Lower lobe of right lung (tissue), 2 donors: ENCODE measurements at regions not wholly inside any gene's neighbourhood (a gene's known extent, or its start where the extent isn't known, plus 50 kb on each side); places are given as distances from the start of the nearest gene placed in this dataset.

Experiments
- ATAC-seq, 2 donors: fragments of 200-7000 bp; cut with Tn5 transposase; one replicate each; pipeline ENCODE4 v1.9.1; 2020 to 2022; ENCODE audit warnings: mild to moderate bottlenecking in 2 of 2, moderate library complexity in 2 of 2
- DNase-seq: peaks from one replicate; pipeline ENCODE4 v3.0.0-alpha.2; 2020
- H3K27ac ChIP-seq: fragments of 200-600 bp; one replicate; pipeline ENCODE4 v1.8.0; 2022
- H3K27me3 ChIP-seq: fragments of 200-600 bp; one replicate; pipeline ENCODE4 v1.8.0; 2022; ENCODE audit warnings: low read depth
- H3K36me3 ChIP-seq: fragments of 200-600 bp; one replicate; pipeline ENCODE4 v1.8.0; 2022; ENCODE audit warnings: mild to moderate bottlenecking
- H3K4me1 ChIP-seq: fragments of 200-600 bp; one replicate; pipeline ENCODE4 v1.8.0; 2022
- H3K4me3 ChIP-seq: fragments of 200-600 bp; one replicate; pipeline ENCODE4 v1.8.0; 2022; ENCODE audit warnings: mild to moderate bottlenecking
- H3K9me3 ChIP-seq: fragments of 200-600 bp; one replicate; pipeline ENCODE4 v1.8.0; 2022
- CTCF ChIP-seq: fragments of 200-600 bp; IDR thresholded peaks from one replicate; pipeline ENCODE4 v1.8.0; 2022; ENCODE audit warnings: antibody characterized with exemption, mild to moderate bottlenecking
- intact Hi-C: fragments of 100-400 bp; cut with DNase I; formaldehyde crosslinking; loops from one replicate; pipeline ENCODE4 v1.11.0; 2022
- donor health status: DM: no; HTN: yes; CAD: no; lungs with severe emphysema.

GRCh38 chr13:46480131-46480530, 72.8 kb upstream of the LRCH1 start:
- no peak for TF ChIP-seq CTCF
- Histone ChIP-seq H3K4me1 (no peaks in the 10 kb centered on the region), H3K9me3 (peaks cover 20% of the 10 kb centered on the region), H3K27ac (no peak overlapping the region), H3K27me3 (no peaks in the 10 kb centered on the region), H3K4me3 (no peak overlapping the region), H3K36me3 (no peaks in the 10 kb centered on the region)
- ATAC-seq (no peak), DNase-seq (no peak)
- intact Hi-C loops: no loop called here

- H3K27ac ChIP-seq: no peak overlapping the region
- peaks cover 16% of the 10 kb centered on the region for H3K9me3 ChIP-seq
- H3K4me1 ChIP-seq: no peaks in the 10 kb centered on the region
- H3K4me3 ChIP-seq: no peak overlapping the region
- intact Hi-C loops: no loop called here
- DNase-seq (no peak), ATAC-seq (no peak)
- H3K27me3 ChIP-seq: no peaks in the 10 kb centered on the region
- H3K36me3 ChIP-seq: no peaks in the 10 kb centered on the region
- no peak for TF ChIP-seq CTCF
These were observed 73.3 kb upstream of the LRCH1 start for GRCh38 chr13:46479691-46480090.

- intact Hi-C loops: no loop called here
These were observed 73.7 kb upstream of the LRCH1 start for GRCh38 chr13:46479283-46479682.

GRCh38 chr13:46478651-46479050, 74.3 kb upstream of the LRCH1 start:
- DNase-seq: no peak
- Histone ChIP-seq H3K9me3 (peaks cover 6% of the 10 kb centered on the region), H3K36me3 (no peaks in the 10 kb centered on the region), H3K27me3 (no peaks in the 10 kb centered on the region), H3K4me3 (no peak overlapping the region), H3K27ac (no peak overlapping the region), H3K4me1 (no peaks in the 10 kb centered on the region)
- intact Hi-C loops: no loop called here
- no peak for ATAC-seq
- no peak for TF ChIP-seq CTCF

More at GRCh38 chr13:46479283-46479682, 73.7 kb upstream of the LRCH1 start:
- Histone ChIP-seq H3K4me1 (no peaks in the 10 kb centered on the region), H3K27me3 (no peaks in the 10 kb centered on the region), H3K27ac (no peak overlapping the region), H3K9me3 (peaks cover 12% of the 10 kb centered on the region), H3K36me3 (no peaks in the 10 kb centered on the region), H3K4me3 (no peak overlapping the region)
- no peak for DNase-seq
- no peak for ATAC-seq
- no peak for TF ChIP-seq CTCF

- no peaks in the 10 kb centered on the region for H3K27me3 ChIP-seq
- no peaks in the 10 kb centered on the region for H3K9me3 ChIP-seq
- no peaks in the 10 kb centered on the region for H3K4me1 ChIP-seq
- DNase-seq: no peak
- no peak overlapping the region for H3K4me3 ChIP-seq
- no peak for ATAC-seq
- H3K27ac ChIP-seq: no peak overlapping the region
- no peaks in the 10 kb centered on the region for H3K36me3 ChIP-seq
- TF ChIP-seq CTCF: no peak
- intact Hi-C loops: no loop called here
These were observed 76.8 kb upstream of the LRCH1 start for GRCh38 chr13:46476174-46476573.

GRCh38 chr13:46475541-46475991, 77.4 kb upstream of the LRCH1 start:
- Histone ChIP-seq H3K27ac (no peak overlapping the region), H3K9me3 (no peaks in the 10 kb centered on the region), H3K4me3 (no peak overlapping the region), H3K27me3 (no peaks in the 10 kb centered on the region), H3K36me3 (no peaks in the 10 kb centered on the region), H3K4me1 (no peaks in the 10 kb centered on the region)
- TF ChIP-seq CTCF: no peak
- ATAC-seq (no peak), DNase-seq (no peak)
- intact Hi-C loops: no loop called here
